Stomach (tissue), 4 donors: ENCODE measurements at regions not wholly inside any gene's neighbourhood (a gene's known extent, or its start where the extent isn't known, plus 50 kb on each side); places are given as distances from the start of the nearest gene placed in this dataset.
A peak's percentile ranks its signal among the peaks of the same experiment; 100 is the strongest.

ENCODE experiments used
- CTCF ChIP-seq, 7 experiments: fragments of 450-650 bp in 4 of 7; fragments of 200-600 bp in 3 of 7; sonication (generic) in 3 of 7; IDR thresholded peaks; one replicate each; pipeline ENCODE4 v1.5.1; 2016 to 2019; ENCODE audit warnings: antibody characterized with exemption in 7 of 7, control low read depth in 2 of 7, mild to moderate bottlenecking in 1 of 7
- EP300 ChIP-seq: sonication (generic); formaldehyde crosslinking; IDR thresholded peaks from one replicate; pipeline ENCODE4 v1.6.1; 2017; ENCODE audit warnings: antibody characterized with exemption
- POLR2A ChIP-seq, 4 donors: fragments of 450-650 bp; IDR thresholded peaks; one replicate each; pipeline ENCODE4 v1.6.1; 2016; ENCODE audit warnings: antibody characterized with exemption in 4 of 4, control low read depth in 2 of 4, mild to moderate bottlenecking in 1 of 4, moderate library complexity in 1 of 4
- POLR2AphosphoS5 ChIP-seq, 3 donors: sonication (generic); formaldehyde crosslinking; IDR thresholded peaks; one replicate each; pipeline ENCODE4 v1.6.1; 2016; ENCODE audit warnings: antibody characterized with exemption in 3 of 3

- TF ChIP-seq CTCF (IDR thresholded peaks at IDR 0.05) (peak in 1 of 7 experiments; percentile 20), POLR2A (IDR thresholded peaks at IDR 0.05) (no peak), POLR2AphosphoS5 (IDR thresholded peaks at IDR 0.05) (no peak), EP300 (no peak)
These were observed 74.3 kb upstream of the PAX7 start for GRCh38 chr1:18556364-18556763.
